GM12878 (cell line): ENCODE measurements at regions not wholly inside any gene's neighbourhood (a gene's known extent, or its start where the extent isn't known, plus 50 kb on each side); places are given as distances from the start of the nearest gene placed in this dataset.

Experiments used
- ATF7 ChIP-seq: fragments of 450-650 bp; IDR thresholded peaks from 2 replicates; pipeline ENCODE4 v1.6.1; 2016; ENCODE audit warnings: low read depth, mild to moderate bottlenecking
- CHD2 ChIP-seq: IDR thresholded peaks from 2 replicates; pipeline ENCODE4 v1.6.1; 2011; ENCODE audit warnings: low read depth, low read length, improper control_type of control experiment, borderline replicate concordance
- CHD4 ChIP-seq: fragments of 200-600 bp; sonication (generic); IDR thresholded peaks from 2 replicates; pipeline ENCODE4 v1.6.1; 2016; ENCODE audit warnings: mild to moderate bottlenecking
- FOXK2 ChIP-seq: fragments of 450-650 bp; IDR thresholded peaks from 2 replicates; pipeline ENCODE4 v1.6.1; 2017; ENCODE audit warnings: mild to moderate bottlenecking, moderate library complexity
- RELA ChIP-seq: fragments of 450-650 bp; IDR thresholded peaks from 2 replicates; pipeline ENCODE4 v1.8.0; 2014; ENCODE audit warnings: borderline replicate concordance; ENCODE audit not compliant: partially characterized antibody
- RUNX3 ChIP-seq: IDR thresholded peaks from 2 replicates; pipeline ENCODE4 v1.6.1; 2012; ENCODE audit warnings: low read length, inconsistent platforms
- SP1 ChIP-seq: IDR thresholded peaks from one replicate; pipeline ENCODE4 v1.6.1; 2011; ENCODE audit warnings: low read depth, low read length
- SPI1 ChIP-seq: IDR thresholded peaks from 2 replicates; pipeline ENCODE4 v1.6.1; 2011; ENCODE audit warnings: low read depth, mild to moderate bottlenecking, low read length, moderate library complexity, borderline replicate concordance; ENCODE audit not compliant: insufficient read depth
- TBL1XR1 ChIP-seq: IDR thresholded peaks from 2 replicates; pipeline ENCODE4 v1.6.1; 2012; ENCODE audit warnings: low read depth, low read length, improper control_type of control experiment
- ZBED1 ChIP-seq: IDR thresholded peaks from 2 replicates; pipeline ENCODE4 v1.6.1; 2016; ENCODE audit warnings: borderline replicate concordance
- TF ChIP-seq, protein P1 (sequence below): fragments of 450-650 bp; conservative IDR thresholded peaks from 2 replicates; pipeline ENCODE4 v1.6.1; 2017; ENCODE audit warnings: mild to moderate bottlenecking, moderate library complexity
- TF ChIP-seq, protein P2 (sequence below): IDR thresholded peaks from 2 replicates; pipeline ENCODE4 v1.6.1; 2011; ENCODE audit warnings: mild to moderate bottlenecking, low read depth, low read length, moderate library complexity; ENCODE audit not compliant: insufficient replicate concordance
- TF ChIP-seq, protein P3 (sequence below): IDR thresholded peaks from 2 replicates; pipeline ENCODE4 v1.6.1; 2011; ENCODE audit warnings: low read depth, mild to moderate bottlenecking, low read length, moderate library complexity, borderline replicate concordance; ENCODE audit errors: extremely low read depth
- TF ChIP-seq, protein P4 (sequence below): IDR thresholded peaks from 2 replicates; pipeline ENCODE4 v1.6.1; 2012; ENCODE audit warnings: low read length, inconsistent platforms

- TF ChIP-seq TBL1XR1, result no peak
- no peak for TF ChIP-seq SPI1
- TF ChIP-seq FOXK2, result no peak
- TF ChIP-seq ATF7, result no peak
- TF ChIP-seq, protein P1, sequence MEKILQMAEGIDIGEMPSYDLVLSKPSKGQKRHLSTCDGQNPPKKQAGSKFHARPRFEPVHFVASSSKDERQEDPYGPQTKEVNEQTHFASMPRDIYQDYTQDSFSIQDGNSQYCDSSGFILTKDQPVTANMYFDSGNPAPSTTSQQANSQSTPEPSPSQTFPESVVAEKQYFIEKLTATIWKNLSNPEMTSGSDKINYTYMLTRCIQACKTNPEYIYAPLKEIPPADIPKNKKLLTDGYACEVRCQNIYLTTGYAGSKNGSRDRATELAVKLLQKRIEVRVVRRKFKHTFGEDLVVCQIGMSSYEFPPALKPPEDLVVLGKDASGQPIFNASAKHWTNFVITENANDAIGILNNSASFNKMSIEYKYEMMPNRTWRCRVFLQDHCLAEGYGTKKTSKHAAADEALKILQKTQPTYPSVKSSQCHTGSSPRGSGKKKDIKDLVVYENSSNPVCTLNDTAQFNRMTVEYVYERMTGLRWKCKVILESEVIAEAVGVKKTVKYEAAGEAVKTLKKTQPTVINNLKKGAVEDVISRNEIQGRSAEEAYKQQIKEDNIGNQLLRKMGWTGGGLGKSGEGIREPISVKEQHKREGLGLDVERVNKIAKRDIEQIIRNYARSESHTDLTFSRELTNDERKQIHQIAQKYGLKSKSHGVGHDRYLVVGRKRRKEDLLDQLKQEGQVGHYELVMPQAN, result no peak
- TF ChIP-seq RELA, result no peak
- no peak for TF ChIP-seq SP1
- TF ChIP-seq RUNX3, result no peak
- TF ChIP-seq, protein P2, sequence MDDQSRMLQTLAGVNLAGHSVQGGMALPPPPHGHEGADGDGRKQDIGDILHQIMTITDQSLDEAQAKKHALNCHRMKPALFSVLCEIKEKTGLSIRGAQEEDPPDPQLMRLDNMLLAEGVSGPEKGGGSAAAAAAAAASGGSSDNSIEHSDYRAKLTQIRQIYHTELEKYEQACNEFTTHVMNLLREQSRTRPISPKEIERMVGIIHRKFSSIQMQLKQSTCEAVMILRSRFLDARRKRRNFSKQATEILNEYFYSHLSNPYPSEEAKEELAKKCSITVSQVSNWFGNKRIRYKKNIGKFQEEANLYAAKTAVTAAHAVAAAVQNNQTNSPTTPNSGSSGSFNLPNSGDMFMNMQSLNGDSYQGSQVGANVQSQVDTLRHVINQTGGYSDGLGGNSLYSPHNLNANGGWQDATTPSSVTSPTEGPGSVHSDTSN, result no peak
- no peak for TF ChIP-seq CHD2
- TF ChIP-seq ZBED1, result no peak
- TF ChIP-seq, protein P3, sequence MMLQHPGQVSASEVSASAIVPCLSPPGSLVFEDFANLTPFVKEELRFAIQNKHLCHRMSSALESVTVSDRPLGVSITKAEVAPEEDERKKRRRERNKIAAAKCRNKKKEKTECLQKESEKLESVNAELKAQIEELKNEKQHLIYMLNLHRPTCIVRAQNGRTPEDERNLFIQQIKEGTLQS, result no peak
- TF ChIP-seq, protein P4, sequence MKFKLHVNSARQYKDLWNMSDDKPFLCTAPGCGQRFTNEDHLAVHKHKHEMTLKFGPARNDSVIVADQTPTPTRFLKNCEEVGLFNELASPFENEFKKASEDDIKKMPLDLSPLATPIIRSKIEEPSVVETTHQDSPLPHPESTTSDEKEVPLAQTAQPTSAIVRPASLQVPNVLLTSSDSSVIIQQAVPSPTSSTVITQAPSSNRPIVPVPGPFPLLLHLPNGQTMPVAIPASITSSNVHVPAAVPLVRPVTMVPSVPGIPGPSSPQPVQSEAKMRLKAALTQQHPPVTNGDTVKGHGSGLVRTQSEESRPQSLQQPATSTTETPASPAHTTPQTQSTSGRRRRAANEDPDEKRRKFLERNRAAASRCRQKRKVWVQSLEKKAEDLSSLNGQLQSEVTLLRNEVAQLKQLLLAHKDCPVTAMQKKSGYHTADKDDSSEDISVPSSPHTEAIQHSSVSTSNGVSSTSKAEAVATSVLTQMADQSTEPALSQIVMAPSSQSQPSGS, result no peak
- no peak for TF ChIP-seq CHD4
Observed at GRCh38 chr6:156662025-156662445, 115.1 kb upstream of the ARID1B start (continued).
